ENCODE measurements at regions not wholly inside any gene's neighbourhood (a gene's known extent, or its start where the extent isn't known, plus 50 kb on each side); places are given as distances from the start of the nearest gene placed in this dataset.

DNA sequence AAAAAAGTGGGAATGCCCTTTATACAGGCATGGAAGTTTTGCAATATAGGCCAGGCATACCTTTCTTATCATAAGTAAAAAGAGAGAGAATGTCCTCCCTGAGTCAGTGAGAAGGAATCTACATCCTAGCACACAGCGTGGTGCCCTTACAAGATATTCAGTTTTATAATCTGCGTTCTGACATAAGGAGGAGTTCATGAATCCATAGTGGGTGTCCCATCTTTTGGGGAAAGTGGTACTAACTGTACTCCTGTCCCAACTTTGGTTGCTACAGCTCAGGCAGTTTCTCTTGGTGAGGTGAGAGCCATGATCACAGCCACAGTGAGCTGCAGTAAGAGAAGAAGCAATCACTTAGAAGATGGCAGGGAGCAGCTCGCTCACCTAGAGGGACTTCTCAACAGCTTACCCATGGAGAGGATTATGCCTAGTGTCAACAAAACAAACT is 332.9 kb downstream of the BCAT1 start:
- intact Hi-C loops (cut with DNase I; ENCODE audit: low total_unique reads) = no loop called here
- WGBS, 2 donors = 85 to 96% methylated on average over 3 of the region's 3 CpGs
- no peak for TF ChIP-seq CTCF (IDR thresholded peaks at IDR 0.05)
- TF ChIP-seq POLR2A (IDR thresholded peaks at IDR 0.05) = no peak
- Histone ChIP-seq H3K4me1 (no peaks in the 10 kb centered on the region), H3K27me3 (no peaks in the 10 kb centered on the region), H3K9me3 (no peaks in the 10 kb centered on the region), H3K27ac (no peak overlapping the region), H3K4me3 (no peak overlapping the region), H3K36me3 (ENCODE audit: low read depth, missing control alignments) (no peaks in the 10 kb centered on the region)
- no peak for DNase-seq

DNA sequence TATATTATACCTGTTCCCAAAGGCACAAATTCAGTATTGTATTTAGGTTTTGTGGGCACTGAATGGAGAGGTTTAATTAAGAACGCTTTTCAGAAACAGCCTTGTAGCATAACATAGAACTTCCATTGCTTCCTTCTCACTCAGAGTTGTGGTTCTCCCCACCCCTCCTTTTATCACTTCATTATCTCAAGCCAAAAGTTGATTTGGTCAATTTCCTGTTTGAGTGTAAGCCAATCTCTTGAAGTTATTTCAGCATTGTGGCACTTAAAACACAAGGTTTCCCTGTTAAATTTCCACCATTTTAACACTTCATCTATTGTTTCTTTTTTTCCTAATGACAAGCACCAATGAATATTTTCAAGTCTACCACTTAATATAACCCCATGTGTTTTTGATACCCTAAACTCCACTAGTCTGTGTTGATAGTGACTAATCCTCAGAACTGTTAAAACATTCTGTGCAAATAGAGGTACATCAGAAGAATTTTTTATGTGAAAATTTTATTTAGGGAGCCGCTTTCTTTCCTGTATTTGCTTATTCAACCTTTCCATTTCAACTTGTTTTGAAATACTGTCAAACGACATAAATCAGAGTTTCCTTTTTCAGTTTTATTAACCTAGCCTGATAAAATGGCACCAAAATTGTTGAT is 340.1 kb downstream of the BCAT1 start:
- Histone ChIP-seq H3K4me3 (no peak overlapping the region), H3K36me3 (ENCODE audit: low read depth, missing control alignments) (no peaks in the 10 kb centered on the region), H3K4me1 (no peaks in the 10 kb centered on the region), H3K27me3 (no peaks in the 10 kb centered on the region), H3K27ac (no peak overlapping the region), H3K9me3 (no peaks in the 10 kb centered on the region)
- TF ChIP-seq POLR2A (IDR thresholded peaks at IDR 0.05) (no peak), CTCF (IDR thresholded peaks at IDR 0.05) (no peak)
- intact Hi-C loops (cut with DNase I; ENCODE audit: low total_unique reads) = no loop called here
- no peak for DNase-seq
- 65 to 77% methylated on average over 3 of the region's 3 CpGs for WGBS, 2 donors

DNA sequence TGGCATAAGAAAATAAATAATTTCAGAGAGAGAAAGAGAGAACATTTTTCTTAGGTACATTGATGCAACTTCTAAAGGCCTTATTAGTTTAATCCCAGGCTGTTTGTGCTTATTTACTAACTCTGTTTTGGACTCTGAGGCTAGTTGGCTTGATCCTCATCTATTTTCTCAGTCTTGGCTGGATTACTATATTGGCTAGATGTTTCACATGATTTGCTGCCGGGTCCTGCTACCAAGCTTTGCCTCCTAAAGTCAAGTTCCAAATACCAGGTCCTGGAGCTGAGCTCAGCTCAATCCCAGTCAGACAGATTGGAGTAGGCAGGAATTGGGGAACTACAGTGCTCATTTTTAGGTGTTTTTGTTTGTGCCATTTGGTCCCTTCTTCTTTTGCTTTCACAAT is 340.8 kb downstream of the BCAT1 start:
- DNase-seq = no peak
- H3K4me1 ChIP-seq = no peaks in the 10 kb centered on the region
- H3K9me3 ChIP-seq = no peaks in the 10 kb centered on the region
- H3K27me3 ChIP-seq = no peaks in the 10 kb centered on the region
- TF ChIP-seq POLR2A (IDR thresholded peaks at IDR 0.05) = no peak
- TF ChIP-seq CTCF (IDR thresholded peaks at IDR 0.05) = no peak
- 57 to 73% methylated on average over 1 of the region's 1 CpG for WGBS, 2 donors
- H3K27ac ChIP-seq = no peak overlapping the region
- intact Hi-C loops (cut with DNase I; ENCODE audit: low total_unique reads) = no loop called here
- no peaks in the 10 kb centered on the region for H3K36me3 ChIP-seq (ENCODE audit: low read depth, missing control alignments)
- no peak overlapping the region for H3K4me3 ChIP-seq

DNA sequence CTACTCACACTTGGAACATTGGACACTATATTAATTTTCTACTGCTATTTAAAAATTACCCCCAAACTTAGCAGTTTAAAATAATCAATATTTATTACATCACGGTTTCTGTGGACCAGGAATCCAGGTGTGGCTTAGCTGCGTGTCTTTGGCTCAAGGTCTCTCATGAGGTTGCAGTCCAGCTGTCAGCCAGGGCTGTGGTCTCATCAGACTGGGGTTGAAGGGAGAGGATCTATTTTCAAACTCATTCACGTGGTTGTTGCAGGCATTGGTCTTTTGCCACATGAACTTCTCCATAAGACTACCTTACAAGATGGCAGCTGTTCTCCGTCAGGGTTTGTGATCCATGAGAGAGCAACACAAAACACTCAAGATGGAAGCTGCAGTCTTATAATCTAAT is 343.0 kb downstream of the BCAT1 start:
- Histone ChIP-seq H3K9me3 (no peaks in the 10 kb centered on the region), H3K4me3 (no peak overlapping the region), H3K27me3 (no peaks in the 10 kb centered on the region), H3K27ac (no peak overlapping the region), H3K36me3 (ENCODE audit: low read depth, missing control alignments) (no peaks in the 10 kb centered on the region), H3K4me1 (no peaks in the 10 kb centered on the region)
- 88 to 93% methylated on average over 4 of the region's 4 CpGs for WGBS, 2 donors
- DNase-seq = no peak
- TF ChIP-seq CTCF (IDR thresholded peaks at IDR 0.05) = no peak
- no peak for TF ChIP-seq POLR2A (IDR thresholded peaks at IDR 0.05)
- intact Hi-C loops (cut with DNase I; ENCODE audit: low total_unique reads) = no loop called here

DNA sequence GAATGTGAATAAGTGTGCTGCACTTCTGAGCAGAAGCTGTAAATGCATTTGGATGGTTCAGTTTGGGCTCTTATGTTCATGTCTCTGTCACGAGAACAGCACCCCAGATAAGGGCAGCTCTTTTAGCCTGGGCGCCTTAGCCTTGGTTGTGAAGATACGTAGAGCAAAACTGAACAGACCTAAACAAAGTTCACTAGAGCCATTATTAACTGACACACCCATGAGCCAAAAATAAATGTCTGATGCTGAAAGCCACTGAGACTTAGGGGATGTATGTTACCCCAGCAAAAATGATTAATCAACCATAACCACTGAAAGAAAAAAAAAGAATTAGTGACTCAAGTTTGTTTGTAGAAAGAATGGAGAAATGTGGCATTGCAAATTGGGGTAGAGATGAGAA is 343.4 kb downstream of the BCAT1 start:
- 46 to 63% methylated on average over 3 of the region's 3 CpGs for WGBS, 2 donors
- Histone ChIP-seq H3K27ac (no peak overlapping the region), H3K36me3 (ENCODE audit: low read depth, missing control alignments) (no peaks in the 10 kb centered on the region), H3K9me3 (no peaks in the 10 kb centered on the region), H3K27me3 (no peaks in the 10 kb centered on the region), H3K4me3 (no peak overlapping the region), H3K4me1 (no peaks in the 10 kb centered on the region)
- no peak for DNase-seq
- intact Hi-C loops (cut with DNase I; ENCODE audit: low total_unique reads) = no loop called here
- TF ChIP-seq CTCF (IDR thresholded peaks at IDR 0.05) = no peak
- no peak for TF ChIP-seq POLR2A (IDR thresholded peaks at IDR 0.05)
